T-helper 2 cell treated with Interferon-gamma antibody and Interleukin-4, amounts not matched to agents 100 ng/mL and 5 ng/mL, for 36 hours (primary cell): ENCODE measurements at regions not wholly inside any gene's neighbourhood (a gene's known extent, or its start where the extent isn't known, plus 50 kb on each side); places are given as distances from the start of the nearest gene placed in this dataset.

Source experiments
- intact Hi-C: fragments of 100-400 bp; cut with micrococcal nuclease; formaldehyde crosslinking; loops from one replicate; pipeline ENCODE4 v1.15.1; 2023

DNA sequence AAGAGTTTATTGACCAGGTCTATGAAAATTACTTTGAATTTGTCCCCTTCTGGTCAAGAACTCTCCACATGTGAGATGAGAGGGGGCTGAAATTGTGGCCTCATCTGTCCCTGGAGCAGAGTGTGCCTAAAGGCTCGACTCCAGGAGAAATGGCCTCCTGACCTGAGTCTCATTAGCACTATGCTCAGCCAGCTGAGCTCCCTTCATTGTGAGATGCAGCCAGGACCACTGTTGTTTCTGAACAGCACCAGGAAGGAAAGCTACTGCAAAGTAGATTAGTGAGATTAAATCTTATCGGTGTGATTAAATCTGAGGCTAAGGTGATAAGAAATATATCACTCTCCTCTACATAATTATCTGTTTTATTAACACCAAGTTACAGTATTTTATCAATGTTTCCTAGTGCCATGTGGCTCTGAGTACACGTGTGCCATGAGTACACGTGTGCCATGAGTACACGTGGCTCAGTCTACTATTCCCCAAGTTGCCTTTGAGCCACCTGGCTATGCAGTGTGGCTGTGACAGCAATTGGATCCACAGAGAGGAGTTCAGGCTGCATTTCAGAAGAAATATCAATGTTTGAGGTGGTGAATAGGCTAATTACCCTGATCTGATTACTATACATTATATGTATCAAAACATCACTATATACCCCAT is 126.9 kb downstream of the IPMK start:
- intact Hi-C loops, result no loop called here

DNA sequence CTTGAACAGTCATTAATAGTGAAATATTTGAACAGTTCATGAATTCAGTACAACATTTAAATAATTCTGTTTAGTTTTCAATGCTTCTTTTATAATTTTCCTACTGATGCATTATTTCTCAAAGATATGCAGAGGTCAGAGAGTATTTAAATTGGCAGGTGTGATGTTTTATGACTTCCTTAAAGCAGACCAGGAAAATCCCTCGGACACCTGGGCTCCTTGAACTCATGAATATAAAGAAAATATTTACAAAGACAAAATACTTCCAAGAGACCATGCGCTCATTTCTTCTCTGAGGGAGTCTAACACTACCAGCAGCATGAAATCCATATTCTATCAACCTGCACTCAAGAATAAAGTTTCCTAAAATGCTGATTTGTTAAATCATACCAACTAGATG is 127.6 kb downstream of the IPMK start:
- intact Hi-C loops, result no loop called here

DNA sequence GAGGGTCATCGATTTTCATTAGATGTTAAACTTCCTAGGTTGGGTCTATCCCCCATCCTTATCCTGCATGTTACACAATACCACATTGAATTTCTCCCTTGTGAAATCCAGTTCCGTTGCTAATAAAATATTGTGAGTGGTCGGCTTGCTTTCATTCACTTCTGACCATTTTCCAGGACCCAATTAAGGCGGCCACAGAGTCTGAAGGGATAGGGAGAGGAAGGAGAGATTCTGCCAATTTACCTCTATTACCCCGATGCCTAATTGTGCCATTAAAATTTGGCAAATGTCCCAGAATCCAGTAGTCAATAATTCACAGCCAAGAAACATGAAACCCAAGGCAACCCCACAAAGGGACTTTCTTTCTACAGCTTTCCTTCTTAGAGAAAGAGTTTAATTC is 129.9 kb downstream of the IPMK start:
- intact Hi-C loops, result no loop called here

DNA sequence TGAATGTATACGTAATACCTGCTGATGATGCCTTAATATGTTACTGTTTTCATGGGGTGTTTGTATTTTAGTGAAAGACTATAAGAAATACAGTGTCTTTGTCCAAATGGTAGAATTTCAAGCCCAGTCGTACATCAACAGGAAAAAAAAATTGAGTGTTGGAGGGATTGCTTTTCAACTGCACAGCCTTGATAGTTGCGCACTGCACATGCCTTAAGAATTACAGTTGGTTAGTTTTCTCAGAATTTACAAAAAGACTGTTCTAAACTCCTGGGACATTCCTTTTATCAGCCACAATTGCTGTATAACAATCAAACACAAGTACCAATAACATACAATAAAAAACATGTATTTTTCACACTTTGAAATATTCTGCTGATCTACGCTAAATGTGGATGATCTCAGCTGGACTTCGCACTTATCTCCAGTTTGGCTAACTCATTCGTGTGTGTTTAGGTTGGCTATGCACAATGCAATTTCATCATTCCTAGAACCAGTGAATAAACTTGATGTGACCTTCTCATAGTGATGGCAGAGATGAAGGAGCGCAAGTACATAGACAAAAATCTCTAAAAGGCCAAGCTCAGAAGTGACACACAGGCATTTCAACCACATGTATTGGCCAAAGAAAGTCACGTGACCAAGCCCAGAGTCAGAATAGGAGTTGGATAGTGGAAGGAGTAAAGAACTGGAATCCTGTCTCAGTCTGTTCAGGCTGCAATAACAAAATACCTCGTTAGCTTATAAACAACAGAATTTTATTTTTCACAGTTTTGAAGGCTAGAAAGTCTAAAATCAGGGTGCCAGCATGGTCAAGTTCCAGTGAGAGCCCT is 152.3 kb downstream of the IPMK start:
- intact Hi-C loops, result no loop called here

DNA sequence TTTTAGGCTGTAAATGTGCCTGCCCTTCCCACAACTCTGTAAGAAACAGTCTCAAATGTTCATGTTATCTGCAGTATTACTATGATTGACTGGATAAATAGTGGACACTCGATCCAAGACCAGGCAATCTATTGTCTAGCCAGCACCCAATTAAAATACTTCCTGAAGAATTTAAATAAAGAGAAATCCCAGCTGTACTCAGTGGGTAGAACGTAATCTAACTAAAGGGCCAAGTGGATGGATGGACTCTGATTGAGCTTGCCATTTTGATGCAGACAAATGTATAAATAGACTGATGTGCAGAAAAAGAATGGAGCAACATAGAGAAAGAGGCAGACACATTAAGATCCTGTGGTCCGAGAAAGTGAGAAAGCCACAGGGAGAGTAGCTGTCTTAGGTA is 158.0 kb downstream of the IPMK start:
- intact Hi-C loops, result no loop called here

DNA sequence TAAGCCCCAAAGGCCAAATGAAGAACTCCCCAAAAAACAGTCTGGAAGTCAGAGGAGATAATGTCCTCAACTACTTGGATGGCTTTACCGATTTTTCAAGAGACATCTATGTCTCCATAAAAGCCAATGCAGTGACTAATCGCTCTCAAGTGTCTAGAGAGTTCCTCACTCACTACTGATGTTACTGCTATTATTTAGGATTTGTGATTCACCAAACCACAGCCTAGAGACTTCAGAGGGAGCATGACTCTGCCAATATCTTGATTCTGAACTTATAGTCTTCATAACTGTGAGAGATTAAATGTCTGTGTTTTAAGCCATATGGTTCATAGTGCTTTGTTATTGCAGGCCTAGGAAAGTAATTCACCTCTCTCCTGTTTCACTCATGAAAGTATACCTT is 160.2 kb downstream of the IPMK start:
- intact Hi-C loops, result no loop called here

DNA sequence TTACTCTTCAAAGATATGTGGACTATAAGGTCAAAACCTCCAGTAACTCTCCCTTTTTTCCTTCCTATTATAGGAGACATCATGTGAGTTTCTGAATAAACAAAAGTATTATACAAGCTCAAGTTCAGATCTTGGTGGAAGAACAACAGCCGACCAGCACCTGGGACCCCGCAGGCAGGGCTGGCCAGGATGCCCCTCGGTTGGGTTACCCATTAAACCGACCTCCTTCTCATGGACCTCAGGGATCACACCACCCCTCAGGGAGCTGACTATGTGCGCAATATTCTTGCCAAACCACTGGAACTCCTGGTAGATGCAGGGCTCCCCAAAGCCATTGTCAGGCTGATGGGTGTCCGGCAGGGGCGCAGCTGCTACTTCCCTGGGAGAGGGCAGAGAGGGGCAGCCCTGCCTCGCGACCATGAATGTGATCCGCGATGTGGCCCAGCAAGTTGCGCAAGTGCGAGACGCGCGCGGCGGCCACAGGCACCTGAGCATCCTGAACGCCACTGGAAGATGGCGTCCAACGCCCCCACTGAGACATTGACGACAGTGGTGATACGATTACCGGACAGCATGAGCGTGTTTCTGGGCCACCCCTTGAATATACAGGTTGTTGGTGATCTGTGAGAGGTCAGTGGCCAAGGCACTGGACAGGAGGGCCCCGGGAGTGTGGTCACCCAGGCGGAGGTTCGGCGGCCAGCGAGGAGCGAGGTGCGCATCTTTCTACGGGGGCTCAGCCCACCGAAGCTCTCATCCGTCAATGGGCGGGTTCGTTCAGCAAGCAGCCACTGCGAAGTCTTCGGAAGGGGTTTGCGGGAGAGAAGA is 161.3 kb downstream of the IPMK start:
- intact Hi-C loops, result no loop called here

DNA sequence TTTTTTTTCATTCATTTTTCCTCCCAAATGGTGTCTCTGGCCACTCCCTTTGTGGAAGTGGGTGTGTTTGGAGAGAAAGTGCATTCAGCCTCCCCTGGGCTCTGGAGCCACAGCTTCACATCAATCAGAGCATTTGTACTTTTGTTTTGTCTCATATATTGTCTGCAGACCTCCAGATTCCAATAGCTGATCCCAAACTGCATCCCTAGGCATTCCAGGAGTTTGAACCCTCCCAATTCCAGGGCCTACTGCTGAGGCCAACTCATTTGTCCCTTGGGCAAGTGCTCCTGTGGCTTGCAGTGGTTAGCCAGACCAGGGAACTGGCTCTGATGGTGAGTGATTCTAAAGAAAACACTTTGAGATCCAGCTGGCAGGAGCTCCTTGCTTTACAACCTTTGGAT is 163.3 kb downstream of the IPMK start:
- intact Hi-C loops, result no loop called here

DNA sequence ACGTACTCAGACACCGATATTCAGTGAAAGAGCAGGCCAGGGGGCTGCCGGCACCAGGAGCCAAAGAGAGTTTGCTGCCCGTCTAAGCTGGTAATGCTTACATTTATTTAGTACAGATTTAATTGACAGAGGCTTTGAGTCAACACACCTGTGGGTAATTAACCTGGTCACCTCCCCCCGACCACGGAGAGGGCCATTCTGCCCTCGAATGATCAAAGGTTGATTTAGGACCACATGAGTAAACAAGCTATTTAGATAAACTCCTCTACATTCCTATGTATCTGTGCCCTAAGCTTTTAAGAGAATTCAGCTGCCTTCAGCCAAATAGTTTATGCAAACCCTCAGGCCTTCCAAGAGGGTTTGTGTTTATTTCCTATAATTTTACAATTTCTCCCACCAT is 164.8 kb downstream of the IPMK start:
- intact Hi-C loops, result no loop called here

DNA sequence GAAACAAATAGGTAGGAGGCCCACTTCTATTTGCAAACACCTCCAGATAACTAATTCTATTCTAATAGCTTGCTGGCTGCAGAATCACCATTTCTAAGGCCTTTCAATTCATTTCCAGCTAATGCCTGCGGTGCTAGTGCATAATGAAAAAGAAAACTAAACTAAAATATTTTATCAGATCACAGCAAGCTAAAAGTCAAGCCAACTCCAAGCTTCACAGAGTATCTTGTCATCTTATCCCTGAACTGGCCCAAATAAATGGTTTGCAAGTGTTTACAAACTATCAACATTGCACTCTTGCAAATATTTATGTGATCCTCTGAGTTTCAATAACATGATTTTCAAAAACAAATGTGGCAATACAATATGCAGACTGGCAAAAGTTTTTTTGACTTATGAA is 166.0 kb downstream of the IPMK start:
- intact Hi-C loops, result no loop called here

DNA sequence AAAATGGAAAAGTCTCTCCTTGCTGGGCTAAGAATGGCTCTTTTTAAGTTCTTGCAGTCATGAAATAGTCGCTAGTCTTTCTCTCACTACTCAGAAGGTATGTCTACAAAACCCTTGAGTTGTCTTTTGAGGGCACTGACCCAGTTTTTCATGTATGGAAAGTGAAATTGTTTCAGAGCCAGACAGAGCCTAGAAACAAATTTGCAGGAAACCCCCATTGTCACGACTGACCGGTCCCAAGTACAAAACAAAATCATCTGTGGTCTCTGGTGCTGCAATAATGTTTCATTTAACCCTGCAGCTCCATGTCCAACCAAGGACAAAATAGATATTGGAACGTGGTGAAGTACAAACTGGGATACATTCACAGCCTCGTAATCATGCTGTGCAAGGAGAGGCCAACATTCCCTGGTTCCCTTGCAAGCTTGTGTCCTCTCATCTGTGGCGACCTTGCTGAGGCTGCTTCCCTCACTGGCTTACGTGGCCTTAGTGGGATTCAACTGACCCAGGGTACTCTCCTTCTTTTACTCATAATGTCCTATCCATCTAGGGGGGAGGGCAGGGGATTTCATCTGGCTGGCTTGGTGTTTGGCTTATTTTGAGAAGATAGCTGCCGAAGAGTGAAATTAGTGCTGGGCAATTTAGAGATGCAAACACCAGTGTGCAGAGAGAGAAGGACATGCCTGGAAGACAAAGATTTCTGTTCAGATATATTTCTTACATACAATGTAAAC is 172.5 kb downstream of the IPMK start:
- intact Hi-C loops, result no loop called here

DNA sequence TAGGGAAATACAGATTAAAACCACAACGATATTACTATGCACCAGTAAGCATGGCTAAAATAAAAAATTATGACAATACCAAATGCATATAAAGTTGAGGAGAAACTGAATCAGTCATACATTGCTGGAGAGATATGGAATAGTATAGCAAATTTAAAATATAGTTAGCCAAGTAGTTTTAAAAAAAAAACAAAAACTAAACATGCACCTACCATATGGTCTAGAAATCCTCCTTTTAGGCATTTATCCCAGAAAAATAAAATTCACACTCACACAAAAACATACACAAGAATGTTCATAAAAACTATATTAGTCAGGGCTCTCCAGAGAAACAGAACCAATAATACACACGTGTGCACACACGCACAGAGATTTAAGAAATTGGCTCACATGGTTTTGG is 175.8 kb downstream of the IPMK start:
- intact Hi-C loops, result no loop called here

DNA sequence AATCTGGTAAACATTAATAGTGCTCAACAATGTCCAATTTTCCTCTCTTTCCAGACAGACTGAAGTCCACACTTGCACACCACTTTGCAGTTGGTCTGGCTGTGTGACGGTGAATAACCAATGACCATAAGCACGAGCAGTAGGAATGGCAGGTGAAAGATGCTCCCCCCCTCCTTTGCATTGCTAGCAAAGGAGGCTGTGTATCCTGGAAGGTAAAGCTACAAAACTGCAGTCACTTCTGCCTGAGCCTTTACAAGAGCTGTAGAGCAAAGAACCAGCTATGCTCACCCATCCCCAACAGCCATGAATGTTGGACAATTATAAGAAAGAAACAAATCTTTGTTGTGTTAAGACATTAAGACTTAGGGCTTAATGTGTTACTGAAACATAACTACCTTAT is 178.0 kb downstream of the IPMK start:
- intact Hi-C loops, result no loop called here

DNA sequence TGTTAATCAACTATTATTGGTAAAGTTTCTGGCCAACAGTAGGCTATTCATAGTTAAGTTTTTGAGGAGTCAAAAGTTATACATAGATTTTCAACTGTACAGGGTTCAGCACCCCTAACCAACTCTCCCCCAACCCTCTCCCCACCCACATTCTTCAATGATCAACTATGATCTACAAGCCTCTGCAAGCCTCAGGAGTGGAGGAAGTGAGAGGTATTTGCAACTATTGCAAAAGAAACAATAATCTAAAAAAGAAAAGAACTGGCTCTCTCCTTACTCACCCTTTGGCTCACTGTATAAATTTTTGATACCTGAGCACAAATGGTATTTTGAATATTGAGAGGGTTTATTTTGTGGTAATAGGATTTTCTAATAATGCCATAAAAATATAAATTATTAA is 179.8 kb downstream of the IPMK start:
- intact Hi-C loops, result no loop called here

DNA sequence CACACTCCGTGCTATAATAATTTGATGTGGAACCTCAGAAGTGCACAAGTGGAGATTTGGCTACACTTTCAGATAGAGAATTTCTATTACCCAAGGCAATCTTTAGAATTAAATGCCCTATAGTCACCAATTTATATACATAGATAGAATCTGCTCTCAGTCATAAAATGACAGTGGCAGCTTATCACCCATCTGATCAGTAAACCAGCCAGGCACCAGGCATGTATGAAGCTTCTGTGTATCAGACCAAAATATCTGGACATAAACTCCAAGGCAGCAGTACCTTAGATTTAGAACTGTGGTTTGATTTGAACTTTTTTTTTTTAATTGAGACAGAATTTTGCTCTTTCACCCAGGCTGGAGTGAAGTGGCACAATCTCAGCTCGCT is 180.9 kb downstream of the IPMK start:
- intact Hi-C loops, result no loop called here

DNA sequence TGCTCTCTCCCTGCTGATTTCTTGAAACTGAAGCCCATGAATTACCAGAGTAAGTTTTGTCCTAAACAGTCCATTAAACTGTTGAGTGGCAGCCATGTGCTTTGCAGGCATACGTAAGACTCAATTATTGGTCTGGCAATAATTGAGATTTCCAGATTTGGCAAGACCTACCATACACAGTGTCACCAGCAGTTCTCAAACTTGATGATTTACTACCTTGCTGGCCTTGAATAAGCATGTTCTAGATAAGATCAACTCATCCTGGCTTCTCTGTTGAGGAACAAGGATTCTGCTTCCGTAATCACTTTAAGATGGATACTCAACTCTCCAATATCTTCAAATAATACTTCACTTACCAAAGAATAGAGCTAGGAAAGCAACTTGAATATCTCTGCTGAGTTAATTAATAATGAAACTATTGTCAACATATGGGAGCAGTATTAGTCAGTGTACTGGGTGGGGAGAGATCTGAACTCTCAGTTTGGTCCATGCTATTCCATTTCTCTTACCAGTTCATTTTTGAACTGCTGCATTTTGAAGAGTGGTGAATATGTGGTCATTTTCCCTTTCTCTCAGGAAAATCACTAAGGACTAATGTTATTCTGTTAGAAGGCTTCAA is 181.4 kb downstream of the IPMK start:
- intact Hi-C loops, result no loop called here

DNA sequence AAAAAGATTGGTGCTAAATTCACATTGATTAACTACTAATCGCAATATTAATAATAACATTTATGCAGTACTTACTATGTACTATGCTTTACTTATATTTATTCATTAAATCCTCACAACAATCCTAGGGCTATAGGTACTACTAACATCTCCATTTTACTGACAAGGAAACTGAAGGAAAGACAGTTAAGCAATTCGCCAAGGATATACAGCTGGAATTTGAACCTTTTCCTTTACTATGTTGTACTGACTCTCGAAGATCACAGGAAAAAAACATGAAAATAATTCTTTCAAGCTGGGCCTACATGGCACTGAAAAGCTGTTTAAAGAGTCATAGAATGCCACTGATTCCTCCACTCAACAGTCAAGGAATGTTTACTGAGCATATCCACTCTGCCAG is 185.4 kb downstream of the IPMK start:
- intact Hi-C loops, result no loop called here

DNA sequence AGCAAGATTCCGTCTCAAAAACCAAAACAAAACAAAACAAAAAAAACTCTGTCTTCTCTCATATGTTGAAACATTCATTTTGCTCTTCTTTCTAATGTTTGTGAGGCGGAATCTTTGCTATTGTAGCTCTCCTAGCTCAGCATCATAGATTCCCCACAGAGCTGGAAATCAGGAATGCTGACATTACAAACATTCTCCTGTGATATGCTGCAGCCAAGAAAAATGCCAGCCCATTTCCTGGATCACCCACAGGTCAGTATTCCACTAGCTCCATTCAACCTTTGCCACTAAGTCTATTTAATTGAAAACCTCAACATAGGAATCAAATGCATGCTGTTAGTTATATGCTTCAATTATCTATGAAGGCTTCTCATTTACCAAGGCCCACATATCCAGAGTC is 186.3 kb downstream of the IPMK start:
- intact Hi-C loops, result no loop called here

DNA sequence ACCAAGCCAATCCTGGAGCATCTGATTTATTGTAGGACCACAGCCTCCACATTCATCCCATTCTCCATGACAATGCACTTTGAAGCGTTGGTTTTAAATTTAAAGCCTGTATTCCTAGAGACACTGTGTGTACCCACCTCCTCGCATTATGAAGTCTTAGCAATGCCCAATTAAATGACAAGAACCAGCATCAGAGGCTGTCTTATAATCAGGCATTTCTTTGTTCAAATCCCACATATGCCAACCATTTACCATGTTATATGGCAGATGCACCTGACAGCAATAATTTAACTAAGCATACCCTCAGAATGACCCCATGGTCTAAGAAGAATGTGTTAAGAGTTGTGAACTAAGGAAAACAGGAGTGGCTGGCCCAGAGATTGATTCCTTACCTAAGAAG is 188.2 kb downstream of the IPMK start:
- intact Hi-C loops, result no loop called here

DNA sequence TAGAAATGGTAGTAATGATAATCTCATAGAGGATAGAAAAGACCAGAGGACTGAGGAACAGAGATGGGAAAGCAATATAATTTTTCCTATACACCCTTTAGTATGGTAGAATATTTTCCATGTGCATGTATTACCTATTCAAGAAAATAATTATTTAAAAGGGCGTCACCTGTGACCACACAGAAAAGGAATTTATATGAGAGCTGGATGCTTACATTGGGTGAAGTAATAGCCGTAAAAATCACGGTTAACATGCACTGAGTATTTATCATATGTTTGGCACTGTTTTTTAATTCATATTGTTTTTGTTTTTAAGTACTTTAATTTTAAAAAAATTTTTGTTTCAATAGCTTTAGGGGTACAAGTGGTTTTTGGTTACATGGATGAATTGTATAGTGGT is 195.1 kb downstream of the IPMK start:
- intact Hi-C loops, result no loop called here

DNA sequence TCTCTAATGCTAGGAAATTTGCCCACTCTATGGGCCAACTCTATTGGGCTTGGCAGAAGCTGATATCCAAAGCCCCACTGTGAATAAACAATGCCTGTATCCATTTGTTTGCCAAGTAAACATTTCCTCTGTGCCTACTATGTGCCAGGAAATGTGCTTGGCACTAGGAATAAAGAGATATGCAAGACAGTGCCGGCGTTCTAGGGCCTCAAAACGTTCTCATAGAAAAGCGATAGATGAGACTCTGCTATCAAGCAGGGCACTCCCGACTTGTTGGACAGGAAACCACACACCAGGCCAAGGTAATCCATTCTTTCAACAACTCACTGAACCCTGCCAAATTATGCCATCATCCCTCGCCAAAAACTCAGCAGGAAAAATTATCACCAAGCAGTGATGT is 196.7 kb downstream of the IPMK start:
- intact Hi-C loops, result no loop called here
